ENCODE measurements at regions not wholly inside any gene's neighbourhood (a gene's known extent, or its start where the extent isn't known, plus 50 kb on each side); places are given as distances from the start of the nearest gene placed in this dataset.

- in situ Hi-C loops (cut with HindIII; ENCODE audit: low sequenced_read_pairs): no loop called here
- no peak for DNase-seq (ENCODE audit: low read depth, low spot score)
- TF ChIP-seq CTCF (IDR thresholded peaks at IDR 0.05; ENCODE audit: low read depth, low read length): no peak
- H3K4me3 ChIP-seq (ENCODE audit: low read depth, low read length): no peak overlapping the region
Observed at GRCh38 chr13:59607172-59607571, 556.6 kb downstream of the DIAPH3 start.

- no peak for DNase-seq (ENCODE audit: low read depth, low spot score)
- TF ChIP-seq CTCF (IDR thresholded peaks at IDR 0.05; ENCODE audit: low read depth, low read length): no peak
- H3K4me3 ChIP-seq (ENCODE audit: low read depth, low read length): no peak overlapping the region
- in situ Hi-C loops (cut with HindIII; ENCODE audit: low sequenced_read_pairs): no loop called here
Observed at GRCh38 chr13:59607780-59608233, 555.9 kb downstream of the DIAPH3 start.

- no peak for DNase-seq (ENCODE audit: low read depth, low spot score)
- H3K4me3 ChIP-seq (ENCODE audit: low read depth, low read length): no peak overlapping the region
- no peak for TF ChIP-seq CTCF (IDR thresholded peaks at IDR 0.05; ENCODE audit: low read depth, low read length)
- in situ Hi-C loops (cut with HindIII; ENCODE audit: low sequenced_read_pairs): no loop called here
Observed at GRCh38 chr13:59609421-59609820, 554.3 kb downstream of the DIAPH3 start.
